ENCODE measurements at regions not wholly inside any gene's neighbourhood (a gene's known extent, or its start where the extent isn't known, plus 50 kb on each side); places are given as distances from the start of the nearest gene placed in this dataset.
"Not testable (repeated sequence)": the region's sequence is repeated elsewhere in the genome, so short reads cannot be mapped to it uniquely, and the experiment has no call there.

DNA sequence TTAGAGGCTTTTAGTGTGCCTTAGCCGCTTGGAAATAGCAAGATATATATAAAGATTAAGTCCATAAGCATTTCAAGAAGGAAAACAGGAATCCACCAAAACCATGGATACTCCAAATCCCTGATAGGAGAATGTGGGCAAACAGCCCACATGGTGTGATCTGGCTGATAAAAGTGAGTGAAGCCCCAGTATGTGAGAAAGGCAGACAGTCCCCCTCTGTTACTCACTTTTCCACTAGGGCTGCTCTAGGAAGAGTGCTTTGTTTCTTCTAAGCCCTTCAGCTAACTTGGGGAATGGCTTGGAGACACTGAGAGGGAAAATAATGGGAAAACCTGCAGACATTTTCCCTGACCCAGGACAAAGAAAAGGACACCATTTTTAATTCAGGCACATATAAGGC lies 802.3 kb upstream of the PRR20A start:
- no peak for DNase-seq

DNA sequence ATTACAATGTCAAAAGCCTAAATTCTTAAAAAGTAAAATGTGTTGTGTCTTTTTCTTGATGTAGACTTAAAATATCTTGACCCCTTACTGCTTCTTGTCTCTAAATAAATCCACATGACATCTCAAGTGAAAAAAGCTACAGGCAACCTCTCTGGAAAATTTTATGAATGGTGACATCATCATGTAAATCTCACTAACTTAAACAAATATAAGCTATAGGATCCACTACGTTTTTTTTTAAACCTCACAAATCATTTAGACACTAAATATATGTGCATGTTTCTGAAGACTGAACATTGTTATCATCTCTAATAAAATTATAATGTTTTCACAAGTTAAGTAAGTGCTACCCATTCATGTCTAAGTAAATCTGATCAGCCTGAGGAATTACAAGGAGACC lies 793.7 kb upstream of the PRR20A start:
- no peak for DNase-seq

DNA sequence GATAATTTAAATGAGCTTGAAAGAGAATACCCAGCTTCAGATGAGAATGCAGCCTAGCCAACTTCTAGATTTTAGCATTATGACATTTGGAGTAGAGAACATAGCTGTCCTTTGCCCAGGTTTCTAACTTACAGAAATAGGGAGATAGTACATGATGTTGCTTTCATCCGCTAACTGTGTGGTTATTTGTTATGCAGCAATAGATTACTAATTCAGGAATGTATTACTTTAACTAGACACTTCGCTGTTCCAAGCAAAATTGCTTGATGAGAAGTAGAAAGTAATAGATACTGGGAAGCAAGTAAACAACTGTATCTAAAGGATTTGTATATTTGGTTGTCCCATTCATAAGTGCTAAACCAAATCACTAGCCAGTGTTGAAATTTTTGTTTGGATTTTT lies 790.9 kb upstream of the PRR20A start:
- no peak for DNase-seq

DNA sequence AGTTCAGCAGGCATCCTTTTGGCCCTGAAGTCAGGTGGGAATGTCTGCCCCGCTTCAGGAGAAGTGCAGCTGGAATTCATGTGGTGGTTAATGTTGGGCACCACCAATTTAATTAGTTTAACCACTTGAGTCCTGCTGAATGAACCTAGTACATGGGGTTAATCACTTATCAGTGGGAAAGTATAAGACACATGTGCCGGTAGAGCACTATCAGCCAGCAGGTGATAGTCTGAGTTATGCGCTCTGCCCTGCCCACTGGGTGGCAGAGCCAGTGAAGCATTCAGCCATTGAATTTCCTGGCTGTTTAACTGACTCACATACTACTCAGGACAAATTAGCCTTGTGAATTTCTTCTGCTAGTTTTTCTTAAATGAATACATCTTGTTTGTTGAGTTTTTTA lies 789.7 kb upstream of the PRR20A start:
- DNase-seq = no peak

DNA sequence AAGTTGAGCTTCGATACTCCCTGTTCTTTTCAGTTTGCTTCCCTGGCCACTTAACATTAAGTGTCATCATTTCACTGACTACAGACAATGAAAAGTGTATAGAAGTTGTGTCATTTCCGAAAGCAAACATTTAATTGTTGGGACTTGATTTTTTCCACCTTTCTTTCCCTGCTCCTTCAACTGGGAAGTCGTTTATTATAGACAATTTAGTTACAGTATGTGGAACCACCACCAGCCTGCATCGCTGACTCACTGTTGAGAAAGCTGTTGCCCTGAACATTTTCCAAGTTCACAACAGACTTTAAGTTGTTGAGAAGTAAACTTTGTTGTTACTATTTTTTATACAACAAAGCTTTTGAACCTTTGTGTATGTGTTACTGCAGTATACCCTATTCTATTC lies 788.4 kb upstream of the PRR20A start:
- DNase-seq = no peak

DNA sequence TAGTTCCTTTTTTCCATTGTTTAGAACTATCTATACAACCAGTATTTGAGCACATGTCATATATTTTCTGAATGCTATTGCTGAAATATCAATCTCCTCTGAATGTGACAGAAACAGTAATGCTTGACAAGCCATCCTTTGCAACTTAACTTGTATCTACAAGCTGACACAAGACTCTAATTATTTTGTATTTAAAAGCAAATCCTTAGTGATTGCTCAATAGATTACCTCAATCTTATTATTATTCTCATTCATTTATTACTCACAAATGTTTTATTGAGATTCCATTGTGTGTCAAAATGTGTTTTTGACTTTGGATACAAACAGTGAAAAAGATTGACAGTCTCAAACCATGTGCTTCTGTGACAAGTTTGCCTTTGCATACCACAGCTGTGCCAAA lies 787.8 kb upstream of the PRR20A start:
- DNase-seq = no peak

DNA sequence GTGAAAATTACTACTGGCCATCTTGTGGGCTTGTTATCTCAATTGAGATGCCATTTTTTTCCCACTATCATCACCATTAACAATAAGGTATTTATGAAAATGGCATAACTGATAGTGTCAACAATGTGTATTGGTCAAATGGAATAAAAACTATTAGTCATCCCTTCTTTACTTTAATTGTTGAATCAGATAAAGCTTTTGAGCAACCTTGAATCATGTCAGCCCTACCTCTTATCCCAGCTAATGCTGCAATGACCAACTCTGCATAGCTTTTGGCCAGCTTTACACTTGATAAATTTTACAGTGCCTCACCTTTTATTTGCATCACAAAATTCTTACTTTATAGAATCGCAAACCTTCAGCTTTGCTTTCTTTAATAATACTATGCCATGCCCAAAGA lies 784.0 kb upstream of the PRR20A start:
- DNase-seq = no peak

DNA sequence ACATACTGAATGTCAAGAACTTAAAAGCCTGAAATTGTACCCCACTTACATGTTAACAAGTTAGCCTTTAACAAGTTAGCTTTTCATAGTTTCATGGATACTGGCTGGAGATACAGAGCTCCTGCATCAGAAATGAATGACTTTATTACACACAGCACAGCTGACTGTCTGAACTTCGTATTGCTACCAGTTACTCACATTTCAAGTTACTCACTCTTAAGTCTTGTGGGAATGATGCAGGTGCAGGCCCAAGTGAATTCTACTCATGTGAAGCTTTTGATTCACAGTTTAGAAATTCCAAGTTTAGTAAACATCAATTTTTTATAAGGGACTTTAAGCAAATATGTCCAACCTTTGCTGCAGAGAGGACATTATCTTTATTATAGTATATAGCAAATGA lies 762.2 kb upstream of the PRR20A start:
- no peak for DNase-seq

DNA sequence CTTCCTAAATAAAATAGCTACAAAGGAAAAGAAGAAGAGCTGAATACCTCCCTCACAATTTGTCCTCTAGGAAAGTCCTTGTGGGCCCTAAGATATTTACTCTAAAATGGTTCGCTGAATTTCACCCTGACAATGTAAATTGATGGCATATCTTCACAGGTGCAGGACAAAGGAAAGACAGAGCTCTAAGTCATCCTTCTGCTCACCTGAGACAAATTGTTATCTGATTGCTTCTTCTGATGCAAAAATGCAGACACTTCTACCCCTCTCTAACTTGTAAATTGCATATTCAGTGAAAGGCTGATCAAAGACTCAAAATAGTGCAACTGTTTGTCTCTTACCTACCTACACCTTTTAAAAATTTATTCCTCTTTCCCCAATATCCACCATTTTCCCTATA lies 747.2 kb upstream of the PRR20A start:
- no peak for DNase-seq

DNA sequence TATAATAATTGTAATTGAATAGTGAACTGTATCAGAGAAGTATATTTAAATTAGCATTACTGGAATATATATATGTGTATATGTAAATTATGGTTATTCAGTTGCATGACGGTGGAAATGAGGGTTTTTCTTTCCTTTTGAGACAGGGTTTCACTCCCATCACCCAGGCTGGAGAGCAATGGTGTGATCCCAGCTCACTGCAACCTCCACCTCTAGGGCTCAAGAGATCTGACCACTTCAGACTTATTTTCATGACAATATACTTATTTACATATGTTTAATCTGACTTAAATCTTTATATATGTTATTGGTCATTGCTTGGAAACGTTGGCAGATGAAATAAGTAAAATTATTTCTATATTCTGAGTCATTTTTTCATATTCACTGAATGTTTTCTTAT lies 744.4 kb upstream of the PRR20A start:
- DNase-seq = no peak

DNA sequence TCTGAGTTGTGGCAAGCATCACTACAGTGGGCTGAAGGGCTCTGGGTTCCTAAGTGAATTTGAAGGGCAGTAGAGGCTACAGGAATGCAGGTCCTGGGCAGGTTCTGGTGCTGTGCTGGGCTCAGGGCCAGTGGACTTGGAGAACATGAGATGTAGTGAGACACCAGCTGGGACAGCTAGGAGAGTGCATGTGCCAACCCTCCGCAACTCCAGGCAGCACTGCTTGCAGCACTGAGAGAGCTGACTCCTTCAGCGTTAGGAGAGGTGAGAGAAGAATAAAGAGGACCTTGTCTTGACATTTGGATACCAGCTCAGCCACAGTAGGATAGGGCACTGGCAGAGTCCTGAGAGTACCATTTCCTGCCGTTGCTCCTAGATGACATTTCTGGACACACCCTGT lies 739.9 kb upstream of the PRR20A start:
- DNase-seq = no peak

DNA sequence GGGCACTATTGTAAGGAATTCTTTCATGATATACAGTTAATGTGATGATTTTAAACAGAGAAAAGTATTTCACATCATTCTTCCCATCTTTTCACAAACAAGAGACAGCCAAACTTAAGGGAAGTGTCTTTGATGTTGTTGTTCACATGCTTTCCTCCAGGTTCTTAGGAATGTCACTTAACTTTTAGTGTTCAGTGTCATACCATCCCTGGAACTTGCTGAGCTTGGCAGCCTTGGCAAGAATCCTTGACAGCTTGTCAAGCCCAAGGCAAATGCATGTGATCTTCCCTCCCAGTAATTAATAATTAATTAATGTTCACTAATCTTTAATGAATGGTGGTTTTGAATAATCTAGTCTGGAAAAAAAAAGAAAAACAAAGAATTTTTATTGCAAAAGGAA lies 727.9 kb upstream of the PRR20A start:
- DNase-seq = no peak

DNA sequence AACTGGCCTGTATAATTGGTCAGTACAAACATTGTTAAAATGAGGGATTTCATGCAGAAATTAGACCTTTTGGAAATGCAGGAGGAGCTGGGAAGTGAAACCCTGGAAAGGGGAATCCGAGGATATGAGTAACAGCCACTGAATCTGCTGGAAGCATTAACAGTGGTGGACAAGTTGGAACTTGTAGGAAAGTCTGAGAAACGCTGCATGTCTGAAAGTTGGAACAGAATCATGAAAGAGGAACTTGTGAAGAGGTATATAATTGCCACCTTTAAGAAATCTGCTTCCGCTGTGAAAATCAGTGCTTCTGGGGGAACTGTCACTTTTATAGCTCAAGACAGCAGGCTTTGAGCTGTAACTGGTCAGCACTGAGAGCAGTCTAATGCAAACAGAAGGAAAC lies 716.5 kb upstream of the PRR20A start:
- DNase-seq = no peak

DNA sequence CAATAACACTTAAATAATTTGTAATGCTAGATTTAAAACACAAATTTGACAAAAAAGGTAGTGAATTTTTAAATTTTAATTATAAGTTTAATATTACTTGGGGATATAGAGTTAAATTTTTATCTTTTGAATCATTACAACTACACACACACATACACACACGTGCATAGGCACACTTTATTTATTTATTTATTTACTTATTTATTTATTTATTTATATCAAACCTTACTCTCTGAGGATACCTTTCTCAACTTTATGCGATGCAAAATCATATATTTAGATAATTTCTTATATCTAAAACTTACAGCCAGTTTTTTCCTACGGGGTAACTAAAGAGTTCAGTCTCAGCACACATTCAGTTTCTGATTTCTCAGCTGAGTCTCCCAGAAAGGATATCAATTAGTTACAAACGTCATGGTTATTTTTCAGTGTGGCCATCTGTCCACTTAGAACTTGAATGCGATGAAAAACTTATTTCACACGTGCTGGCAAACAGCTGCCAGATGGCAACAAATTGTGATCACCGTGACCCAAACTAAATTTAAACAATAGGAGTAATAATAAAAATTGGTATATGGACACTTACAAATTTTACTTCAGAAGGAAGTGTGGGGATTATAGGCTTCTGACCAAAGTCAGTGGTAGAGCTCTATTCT lies 683.1 kb upstream of the PRR20A start:
- DNase-seq = no peak

DNA sequence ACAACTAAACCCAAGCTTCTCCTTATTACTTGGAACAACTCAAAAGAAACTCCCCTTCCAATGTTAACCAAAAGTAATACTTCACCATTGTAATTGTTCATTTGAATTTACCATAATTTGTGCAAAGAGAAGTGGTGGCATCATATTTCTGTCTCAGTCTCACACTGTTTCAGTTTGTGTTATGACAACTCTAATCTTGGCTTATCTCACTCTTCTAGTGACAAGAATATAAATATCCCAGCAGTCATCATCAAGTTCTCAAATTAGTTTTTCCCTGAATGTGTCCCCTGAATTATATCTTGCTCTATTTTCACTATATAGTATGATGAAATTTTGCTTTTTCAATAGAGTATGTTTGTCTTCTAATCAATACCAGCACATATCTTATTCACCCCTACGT lies 681.4 kb upstream of the PRR20A start:
- no peak for DNase-seq

DNA sequence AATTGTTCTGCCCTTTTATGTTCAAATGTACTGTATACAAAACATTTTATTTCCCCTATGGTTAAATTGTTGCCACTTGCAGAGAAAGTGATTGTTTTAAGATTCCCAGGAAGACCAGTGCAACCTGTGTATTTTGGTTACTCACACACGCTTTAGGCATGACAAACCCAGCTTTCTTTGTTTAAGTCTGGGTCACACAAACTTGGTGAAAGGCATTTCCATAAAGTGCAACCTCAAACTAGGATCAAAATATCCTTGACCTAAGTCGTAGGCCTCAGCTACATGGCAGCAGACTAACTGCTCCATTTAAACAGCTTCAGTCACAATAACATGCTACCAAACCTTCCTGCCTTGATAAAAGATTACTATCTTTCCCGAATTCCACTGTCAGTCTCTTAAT lies 639.0 kb upstream of the PRR20A start:
- DNase-seq = no peak

DNA sequence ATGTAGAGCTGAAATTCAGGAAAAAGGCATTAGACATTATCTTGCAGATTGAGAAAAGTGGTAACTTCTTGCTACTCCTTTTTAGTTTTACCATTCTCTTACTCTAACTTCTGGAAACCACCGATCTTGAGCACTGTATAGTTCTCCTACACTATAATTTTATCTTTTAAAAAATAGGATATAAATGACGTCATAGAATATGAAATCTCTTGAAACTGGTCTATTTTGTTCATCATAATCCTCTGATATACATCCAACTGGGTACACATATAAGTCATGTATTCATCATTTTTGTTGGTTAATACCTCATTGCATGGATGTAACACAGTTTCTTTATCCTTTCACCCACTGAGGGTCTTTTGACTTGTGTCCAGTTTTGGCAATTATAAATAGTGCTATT lies 629.9 kb upstream of the PRR20A start:
- DNase-seq = no peak

DNA sequence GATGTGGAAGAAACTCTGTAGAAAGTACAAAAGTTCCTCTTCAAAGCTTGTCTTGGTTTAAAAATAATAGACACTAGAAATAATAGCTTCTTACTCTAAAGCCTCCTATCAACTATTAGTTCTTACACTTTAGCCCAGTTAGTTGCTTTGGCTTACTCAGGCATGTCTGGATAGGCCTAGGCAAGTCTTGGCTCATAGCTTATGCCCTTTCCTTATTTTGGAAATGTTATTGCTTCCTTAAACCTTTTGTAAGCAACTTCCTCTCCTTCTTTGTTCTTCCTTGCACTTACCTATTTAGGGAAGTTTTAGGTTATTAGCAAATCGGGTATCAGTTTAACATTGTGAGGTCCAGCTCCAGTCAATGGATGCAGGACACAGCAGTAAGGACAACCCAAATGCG lies 628.4 kb upstream of the PRR20A start:
- DNase-seq = not testable (repeated sequence)

DNA sequence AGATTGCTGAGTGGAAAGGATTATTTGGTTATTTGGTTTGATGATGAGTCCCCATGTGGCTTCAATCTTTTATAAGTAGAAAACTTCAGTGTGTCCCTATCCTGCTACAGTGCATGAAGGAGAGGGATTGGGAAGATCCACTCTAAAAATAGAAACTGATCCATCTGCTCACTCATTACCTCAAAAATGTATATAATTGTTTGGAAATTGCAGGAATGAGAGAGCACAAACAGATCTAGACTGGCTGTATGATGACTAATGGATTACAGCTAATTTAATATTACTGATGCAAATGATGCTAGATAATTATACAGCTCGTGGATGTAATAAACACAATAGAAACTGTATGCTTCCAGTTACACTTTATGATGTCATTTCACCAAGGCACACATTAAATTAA lies 625.3 kb upstream of the PRR20A start:
- DNase-seq = no peak

DNA sequence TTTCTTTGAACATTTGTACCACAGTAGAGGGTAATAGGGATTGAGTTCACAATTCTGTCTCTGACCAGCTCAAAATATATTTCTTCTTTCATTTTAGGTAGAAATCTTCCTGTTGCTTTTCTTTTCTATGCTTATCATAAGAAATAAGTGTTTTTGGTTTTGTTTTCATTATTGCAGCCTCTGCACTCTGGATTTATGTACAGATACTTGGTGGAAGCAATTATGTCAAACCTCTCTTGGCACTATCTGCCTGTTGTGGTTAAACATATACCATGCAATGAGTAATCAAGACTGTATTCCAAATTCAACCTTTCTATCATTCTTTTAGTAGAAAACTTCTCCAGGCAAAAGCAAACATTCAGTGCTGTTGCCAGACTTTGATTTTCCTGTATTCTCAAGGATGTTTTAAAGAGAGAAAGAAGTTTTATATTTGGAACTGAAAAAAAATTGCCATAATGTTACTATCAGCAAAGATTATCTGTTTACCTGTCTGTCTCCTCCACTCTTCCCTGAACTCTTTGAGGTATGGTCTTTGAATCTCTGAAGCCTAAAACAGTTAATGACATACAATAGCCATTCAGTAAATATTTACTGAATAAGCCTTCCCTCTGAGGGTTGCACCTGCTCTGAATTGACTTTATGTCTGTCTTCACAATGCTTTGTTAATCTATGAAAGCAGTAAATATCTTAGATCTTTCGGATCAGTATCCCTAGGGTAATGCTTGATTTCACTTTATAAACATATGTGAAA lies 612.5 kb upstream of the PRR20A start:
- DNase-seq = peak; percentile 87

DNA sequence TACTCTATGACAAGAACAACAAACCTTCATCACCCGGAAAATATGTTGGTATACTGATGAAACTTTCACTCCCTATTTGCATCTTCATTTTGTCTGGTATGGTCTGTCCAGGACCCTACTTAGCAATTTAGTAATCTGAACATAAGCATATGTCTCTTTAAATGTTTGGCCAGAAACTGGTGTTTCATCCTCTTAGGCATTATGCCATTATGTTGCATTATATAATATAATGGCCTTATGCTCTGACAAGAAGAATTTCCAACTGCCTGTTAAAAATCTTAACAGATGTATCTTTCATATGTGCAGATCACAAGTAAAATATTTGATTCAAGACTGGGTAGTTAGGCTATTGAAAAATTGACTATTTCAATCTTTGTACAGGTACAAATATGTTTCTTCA lies 610.6 kb upstream of the PRR20A start:
- no peak for DNase-seq

DNA sequence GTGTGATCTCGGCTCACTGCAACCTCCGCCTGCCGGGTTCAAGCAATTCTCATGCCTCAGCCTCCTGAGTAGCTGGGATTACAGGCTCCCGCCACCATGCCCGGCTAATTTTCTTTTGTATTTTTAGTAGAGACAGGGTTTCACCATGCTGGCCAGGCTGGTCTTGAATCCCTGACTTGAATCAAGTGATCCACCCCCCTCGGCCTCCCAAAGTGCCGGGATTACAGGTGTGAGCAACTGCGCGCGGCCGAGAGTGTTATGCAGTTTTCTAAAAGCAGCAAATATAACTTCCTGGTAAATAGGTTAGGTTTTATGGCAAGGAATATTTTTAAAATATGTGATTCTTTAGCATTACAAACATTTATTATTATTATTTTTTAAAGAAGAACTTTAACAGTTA lies 592.8 kb upstream of the PRR20A start:
- not testable (repeated sequence) for DNase-seq

DNA sequence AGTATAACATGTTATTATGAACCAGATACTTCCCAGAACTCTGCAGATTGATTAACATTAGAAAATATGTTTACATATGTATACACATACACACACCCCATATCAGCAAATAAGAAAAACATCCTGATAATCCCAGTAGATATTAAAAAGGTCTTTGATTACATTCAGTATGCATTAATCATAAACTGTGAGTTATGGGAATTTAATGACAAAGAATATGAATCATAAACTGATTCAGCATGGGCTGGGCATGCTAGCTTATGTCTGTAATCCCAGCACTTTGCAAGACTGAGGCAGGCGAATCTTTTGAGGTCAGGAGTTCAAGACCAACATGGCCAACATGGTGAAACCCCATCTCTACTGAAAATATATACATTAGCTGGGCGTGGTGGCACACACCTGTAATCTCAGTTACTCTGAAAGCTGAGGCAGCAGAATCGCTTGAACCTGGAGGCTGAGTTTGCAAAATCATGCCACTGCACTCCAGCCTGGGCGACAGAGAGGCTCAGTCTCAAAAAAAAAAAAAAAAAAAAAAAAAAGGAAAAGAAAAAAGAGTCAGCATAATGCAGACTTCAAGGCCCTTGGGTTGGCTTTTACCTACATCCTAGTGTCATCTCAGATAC lies 581.9 kb upstream of the PRR20A start:
- no peak for DNase-seq

DNA sequence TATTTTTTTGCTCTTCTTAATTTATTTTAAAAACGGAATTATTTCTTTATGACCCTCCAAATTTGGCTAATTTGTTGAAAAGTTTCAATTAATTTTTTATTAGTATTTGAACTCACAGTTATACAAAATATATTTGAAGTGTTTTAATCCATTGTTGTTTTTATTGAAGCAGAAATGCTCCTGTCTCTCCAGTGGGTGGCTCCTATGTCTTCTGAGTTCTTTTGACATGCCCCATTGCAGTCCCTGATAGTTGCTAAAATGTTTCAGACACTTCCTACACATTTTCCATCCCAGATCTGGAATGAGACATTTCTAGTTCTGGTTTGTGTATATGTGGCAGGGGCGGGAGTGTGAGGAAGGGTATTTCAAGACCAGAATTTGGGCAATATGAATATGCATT lies 579.4 kb upstream of the PRR20A start:
- peak; percentile 15 for DNase-seq

DNA sequence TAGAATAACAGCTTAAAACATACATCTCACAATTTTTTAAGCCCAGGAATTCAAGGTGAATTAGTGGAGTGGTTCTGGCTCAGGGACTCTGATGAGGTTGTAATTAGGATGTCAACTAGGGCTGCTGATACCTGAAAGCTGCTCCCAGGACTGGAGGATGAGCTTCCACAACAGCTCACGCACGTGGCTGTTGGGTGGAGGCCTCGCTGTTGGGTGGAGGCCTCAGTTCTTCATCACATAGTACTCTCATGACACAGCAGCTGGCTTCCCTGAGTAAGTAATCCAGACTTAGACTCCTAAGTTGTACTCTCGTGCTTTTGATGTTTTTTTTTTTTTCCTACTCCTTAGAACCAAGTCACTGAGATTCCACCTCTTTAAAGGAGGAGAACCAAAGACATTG lies 577.1 kb upstream of the PRR20A start:
- no peak for DNase-seq
